ENCODE measurements at regions not wholly inside any gene's neighbourhood (a gene's known extent, or its start where the extent isn't known, plus 50 kb on each side); places are given as distances from the start of the nearest gene placed in this dataset.

DNA sequence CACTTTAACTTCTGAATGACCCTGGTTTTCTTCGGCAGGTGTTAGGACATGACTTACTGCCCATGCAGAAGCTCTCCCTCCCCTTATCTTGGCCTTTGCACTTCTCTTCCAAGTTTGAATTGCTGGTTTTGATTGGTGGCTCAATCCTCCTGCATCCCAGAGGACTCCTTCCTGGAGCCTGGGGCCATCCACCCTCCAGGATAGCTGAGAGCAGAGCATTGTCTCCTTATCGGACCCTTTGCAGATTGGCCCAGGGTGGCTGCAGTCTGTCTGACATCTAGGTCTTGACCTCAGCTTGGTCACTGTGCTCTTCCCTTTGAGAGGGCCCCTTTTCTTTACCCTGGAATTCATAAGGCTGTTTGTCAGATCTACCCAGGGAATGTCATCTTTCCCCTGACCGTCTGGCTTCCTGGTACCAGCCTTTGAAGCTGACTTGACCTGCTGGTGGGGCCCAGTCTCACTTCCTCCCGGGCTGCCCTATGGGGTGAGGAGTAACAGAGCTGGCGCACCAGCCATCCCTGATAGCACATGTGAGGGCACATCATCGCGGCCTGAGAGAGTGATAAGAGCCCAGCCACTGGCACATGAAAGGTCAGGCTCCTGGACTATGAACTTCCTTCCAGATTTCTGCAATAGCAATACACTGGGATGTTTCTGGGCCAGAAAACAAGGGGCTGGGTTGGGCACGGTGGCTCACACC lies 172.9 kb upstream of the UBL3 start:
- TF ChIP-seq EZH2 (IDR thresholded peaks at IDR 0.05; ENCODE audit: low read depth, unreplicated experiment), result no peak
- TF ChIP-seq, protein P1, sequence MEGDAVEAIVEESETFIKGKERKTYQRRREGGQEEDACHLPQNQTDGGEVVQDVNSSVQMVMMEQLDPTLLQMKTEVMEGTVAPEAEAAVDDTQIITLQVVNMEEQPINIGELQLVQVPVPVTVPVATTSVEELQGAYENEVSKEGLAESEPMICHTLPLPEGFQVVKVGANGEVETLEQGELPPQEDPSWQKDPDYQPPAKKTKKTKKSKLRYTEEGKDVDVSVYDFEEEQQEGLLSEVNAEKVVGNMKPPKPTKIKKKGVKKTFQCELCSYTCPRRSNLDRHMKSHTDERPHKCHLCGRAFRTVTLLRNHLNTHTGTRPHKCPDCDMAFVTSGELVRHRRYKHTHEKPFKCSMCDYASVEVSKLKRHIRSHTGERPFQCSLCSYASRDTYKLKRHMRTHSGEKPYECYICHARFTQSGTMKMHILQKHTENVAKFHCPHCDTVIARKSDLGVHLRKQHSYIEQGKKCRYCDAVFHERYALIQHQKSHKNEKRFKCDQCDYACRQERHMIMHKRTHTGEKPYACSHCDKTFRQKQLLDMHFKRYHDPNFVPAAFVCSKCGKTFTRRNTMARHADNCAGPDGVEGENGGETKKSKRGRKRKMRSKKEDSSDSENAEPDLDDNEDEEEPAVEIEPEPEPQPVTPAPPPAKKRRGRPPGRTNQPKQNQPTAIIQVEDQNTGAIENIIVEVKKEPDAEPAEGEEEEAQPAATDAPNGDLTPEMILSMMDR (conservative IDR thresholded peaks at IDR 0.05; ENCODE audit: low read depth in 2 of 2), result no peak
- TF ChIP-seq EZH2phosphoT487 (IDR thresholded peaks at IDR 0.05; ENCODE audit: unreplicated experiment), result no peak
- TF ChIP-seq, protein P2, sequence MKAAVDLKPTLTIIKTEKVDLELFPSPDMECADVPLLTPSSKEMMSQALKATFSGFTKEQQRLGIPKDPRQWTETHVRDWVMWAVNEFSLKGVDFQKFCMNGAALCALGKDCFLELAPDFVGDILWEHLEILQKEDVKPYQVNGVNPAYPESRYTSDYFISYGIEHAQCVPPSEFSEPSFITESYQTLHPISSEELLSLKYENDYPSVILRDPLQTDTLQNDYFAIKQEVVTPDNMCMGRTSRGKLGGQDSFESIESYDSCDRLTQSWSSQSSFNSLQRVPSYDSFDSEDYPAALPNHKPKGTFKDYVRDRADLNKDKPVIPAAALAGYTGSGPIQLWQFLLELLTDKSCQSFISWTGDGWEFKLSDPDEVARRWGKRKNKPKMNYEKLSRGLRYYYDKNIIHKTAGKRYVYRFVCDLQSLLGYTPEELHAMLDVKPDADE (IDR thresholded peaks at IDR 0.05), result no peak
- TF ChIP-seq POLR2AphosphoS5 (IDR thresholded peaks at IDR 0.05; ENCODE audit: low read depth), result no peak
- no peak for TF ChIP-seq CREB1 (CRISPR knock-in tag; IDR thresholded peaks at IDR 0.05; ENCODE audit: low read depth)
- TF ChIP-seq, protein P3, sequence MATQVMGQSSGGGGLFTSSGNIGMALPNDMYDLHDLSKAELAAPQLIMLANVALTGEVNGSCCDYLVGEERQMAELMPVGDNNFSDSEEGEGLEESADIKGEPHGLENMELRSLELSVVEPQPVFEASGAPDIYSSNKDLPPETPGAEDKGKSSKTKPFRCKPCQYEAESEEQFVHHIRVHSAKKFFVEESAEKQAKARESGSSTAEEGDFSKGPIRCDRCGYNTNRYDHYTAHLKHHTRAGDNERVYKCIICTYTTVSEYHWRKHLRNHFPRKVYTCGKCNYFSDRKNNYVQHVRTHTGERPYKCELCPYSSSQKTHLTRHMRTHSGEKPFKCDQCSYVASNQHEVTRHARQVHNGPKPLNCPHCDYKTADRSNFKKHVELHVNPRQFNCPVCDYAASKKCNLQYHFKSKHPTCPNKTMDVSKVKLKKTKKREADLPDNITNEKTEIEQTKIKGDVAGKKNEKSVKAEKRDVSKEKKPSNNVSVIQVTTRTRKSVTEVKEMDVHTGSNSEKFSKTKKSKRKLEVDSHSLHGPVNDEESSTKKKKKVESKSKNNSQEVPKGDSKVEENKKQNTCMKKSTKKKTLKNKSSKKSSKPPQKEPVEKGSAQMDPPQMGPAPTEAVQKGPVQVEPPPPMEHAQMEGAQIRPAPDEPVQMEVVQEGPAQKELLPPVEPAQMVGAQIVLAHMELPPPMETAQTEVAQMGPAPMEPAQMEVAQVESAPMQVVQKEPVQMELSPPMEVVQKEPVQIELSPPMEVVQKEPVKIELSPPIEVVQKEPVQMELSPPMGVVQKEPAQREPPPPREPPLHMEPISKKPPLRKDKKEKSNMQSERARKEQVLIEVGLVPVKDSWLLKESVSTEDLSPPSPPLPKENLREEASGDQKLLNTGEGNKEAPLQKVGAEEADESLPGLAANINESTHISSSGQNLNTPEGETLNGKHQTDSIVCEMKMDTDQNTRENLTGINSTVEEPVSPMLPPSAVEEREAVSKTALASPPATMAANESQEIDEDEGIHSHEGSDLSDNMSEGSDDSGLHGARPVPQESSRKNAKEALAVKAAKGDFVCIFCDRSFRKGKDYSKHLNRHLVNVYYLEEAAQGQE (IDR thresholded peaks at IDR 0.05; ENCODE audit: unreplicated experiment), result no peak

Data from GM23338 (cell line).